Smooth muscle cell (in vitro differentiated cells): ENCODE measurements at regions not wholly inside any gene's neighbourhood (a gene's known extent, or its start where the extent isn't known, plus 50 kb on each side); places are given as distances from the start of the nearest gene placed in this dataset.

Experiments used
- DNase-seq: peaks from one replicate; lab custom pipeline; 2025; ENCODE audit not compliant: unreplicated experiment; lab: John Stamatoyannopoulos, UW
- H2AFZ ChIP-seq: fragments of 200-600 bp; sonication (generic); 2 replicates; pipeline ENCODE4 v1.6.0; 2016; ENCODE audit warnings: antibody characterized with exemption, low read depth, mild to moderate bottlenecking
- H3F3A ChIP-seq: fragments of 200-600 bp; sonication (generic); 2 replicates; pipeline ENCODE4 v1.6.0; 2017; ENCODE audit warnings: antibody characterized with exemption, low read depth
- H3K27ac ChIP-seq: fragments of 200-600 bp; sonication (generic); 2 replicates; pipeline ENCODE4 v1.5.1; 2016; ENCODE audit warnings: low read depth, mild to moderate bottlenecking
- H3K27me3 ChIP-seq: fragments of 200-600 bp; sonication (generic); 2 replicates; pipeline ENCODE4 v1.6.1; 2016; ENCODE audit warnings: low read depth, mild to moderate bottlenecking
- H3K36me3 ChIP-seq: fragments of 200-600 bp; sonication (generic); 2 replicates; pipeline ENCODE4 v1.5.1; 2016; ENCODE audit warnings: low read depth
- H3K4me1 ChIP-seq: fragments of 200-600 bp; sonication (generic); 2 replicates; pipeline ENCODE4 v1.5.1; 2016; ENCODE audit warnings: low read depth
- H3K4me2 ChIP-seq: fragments of 200-600 bp; sonication (generic); 2 replicates; pipeline ENCODE4 v1.6.0; 2016; ENCODE audit warnings: mild to moderate bottlenecking
- H3K4me3 ChIP-seq: fragments of 200-600 bp; sonication (generic); 2 replicates; pipeline ENCODE4 v1.5.1; 2016; ENCODE audit warnings: mild to moderate bottlenecking
- H3K79me2 ChIP-seq: fragments of 200-600 bp; sonication (generic); 2 replicates; pipeline ENCODE4 v1.6.0; 2016; ENCODE audit warnings: low read depth, mild to moderate bottlenecking
- H3K9ac ChIP-seq: fragments of 200-600 bp; sonication (generic); 2 replicates; pipeline ENCODE4 v1.6.0; 2016; ENCODE audit warnings: low read depth
- H3K9me3 ChIP-seq: fragments of 200-600 bp; sonication (generic); replicated peaks from 2 replicates; pipeline ENCODE4 v1.5.1; 2016; ENCODE audit warnings: low read depth
- H4K20me1 ChIP-seq: fragments of 200-600 bp; sonication (generic); 2 replicates; pipeline ENCODE4 v1.6.0; 2016; ENCODE audit warnings: low read depth
- CTCF ChIP-seq: fragments of 200-600 bp; sonication (generic); IDR thresholded peaks from 2 replicates; pipeline ENCODE4 v1.5.1; 2017; ENCODE audit warnings: borderline replicate concordance, mild to moderate bottlenecking, antibody characterized with exemption; ENCODE audit not compliant: insufficient read depth, poor library complexity, severe bottlenecking
- WGBS: methylation state at CpG from one replicate; pipeline ENCODE4 v1.1.7; 2016; ENCODE audit warnings: low lambda C conversion rate; 5-methylcytosine and 5-hydroxymethylcytosine counted together

- Histone ChIP-seq H3K4me1 (no peaks in the 10 kb centered on the region), H3K79me2 (no peaks in the 10 kb centered on the region), H4K20me1 (no peaks in the 10 kb centered on the region), H3F3A (no peaks in the 10 kb centered on the region), H3K4me2 (no peak overlapping the region), H3K27ac (no peak overlapping the region), H3K27me3 (no peaks in the 10 kb centered on the region), H3K4me3 (no peak overlapping the region), H3K36me3 (no peaks in the 10 kb centered on the region), H2AFZ (no peak overlapping the region), H3K9ac (no peak overlapping the region), H3K9me3 (no peaks in the 10 kb centered on the region)
- DNase-seq = no peak
- no peak for TF ChIP-seq CTCF
- WGBS = 57% methylated on average over 3 of the region's 3 CpGs
These were observed 272.9 kb downstream of the KLHL13 start for GRCh38 chrX:117843749-117844148.

GRCh38 chrX:117840645-117841044 is 276.0 kb downstream of the KLHL13 start:
- Histone ChIP-seq H2AFZ (no peak overlapping the region), H4K20me1 (no peaks in the 10 kb centered on the region), H3K27me3 (no peaks in the 10 kb centered on the region), H3K9me3 (no peaks in the 10 kb centered on the region), H3K4me1 (no peaks in the 10 kb centered on the region), H3K4me2 (no peak overlapping the region), H3K27ac (no peak overlapping the region), H3K79me2 (no peaks in the 10 kb centered on the region), H3K4me3 (no peak overlapping the region), H3F3A (no peaks in the 10 kb centered on the region), H3K36me3 (no peaks in the 10 kb centered on the region), H3K9ac (no peak overlapping the region)
- WGBS = 67% methylated on average over 3 of the region's 3 CpGs
- no peak for DNase-seq
- no peak for TF ChIP-seq CTCF

GRCh38 chrX:117839544-117839943 is 277.1 kb downstream of the KLHL13 start:
- no peak overlapping the region for H3K4me3 ChIP-seq
- no peak overlapping the region for H3K4me2 ChIP-seq
- H3K27ac ChIP-seq = no peak overlapping the region
- H3K4me1 ChIP-seq = no peaks in the 10 kb centered on the region
- no peaks in the 10 kb centered on the region for H3K27me3 ChIP-seq
- H3K79me2 ChIP-seq = no peaks in the 10 kb centered on the region
- no peaks in the 10 kb centered on the region for H3K9me3 ChIP-seq
- H2AFZ ChIP-seq = no peak overlapping the region
- no peaks in the 10 kb centered on the region for H3K36me3 ChIP-seq
- 26% methylated on average over 1 of the region's 1 CpG for WGBS
- DNase-seq = no peak
- H3K9ac ChIP-seq = no peak overlapping the region
- peak; percentile 4 for TF ChIP-seq CTCF
- H3F3A ChIP-seq = no peaks in the 10 kb centered on the region
- H4K20me1 ChIP-seq = no peaks in the 10 kb centered on the region

- Histone ChIP-seq H4K20me1 (no peaks in the 10 kb centered on the region), H3K27me3 (no peaks in the 10 kb centered on the region), H3K4me2 (no peak overlapping the region), H3K9ac (no peak overlapping the region), H3K27ac (no peak overlapping the region), H3F3A (no peaks in the 10 kb centered on the region), H3K4me3 (no peak overlapping the region), H2AFZ (no peak overlapping the region), H3K9me3 (no peaks in the 10 kb centered on the region), H3K36me3 (no peaks in the 10 kb centered on the region), H3K4me1 (no peaks in the 10 kb centered on the region), H3K79me2 (no peaks in the 10 kb centered on the region)
- WGBS = 61% methylated on average over 3 of the region's 3 CpGs
- TF ChIP-seq CTCF = no peak
- no peak for DNase-seq
These were observed 277.9 kb downstream of the KLHL13 start for GRCh38 chrX:117838581-117839331.
